ENCODE measurements at regions not wholly inside any gene's neighbourhood (a gene's known extent, or its start where the extent isn't known, plus 50 kb on each side); places are given as distances from the start of the nearest gene placed in this dataset.

GRCh38 chr5:88390096-88390441 lies 121.4 kb upstream of the TMEM161B start:
- Histone ChIP-seq H3K79me1 (ENCODE audit: low read depth, low read length) (no peaks in the 10 kb centered on the region), H2BK120ac (replicated peaks; ENCODE audit: low read depth, low read length) (peak overlapping the region; percentile 12), H3K9ac (replicated peaks in 1 of 4; ENCODE audit: extremely low read depth in 1 of 4, low read depth in 3 of 4, low read length in 3 of 4) (no peak overlapping the region), H4K5ac (ENCODE audit: insufficient read length, low read depth, low read length) (no peak overlapping the region), H4K91ac (replicated peaks; ENCODE audit: insufficient read length, low read length) (no peak overlapping the region), H4K8ac (ENCODE audit: extremely low read depth, insufficient read depth, low read length) (no peak overlapping the region), H2BK5ac (ENCODE audit: low read depth, low read length) (peak overlapping the region; percentile 55; the same call in 1 of the 2 replicates), H3K4ac (replicated peaks; ENCODE audit: insufficient read length, low read depth, low read length) (no peak overlapping the region), H3K23me2 (ENCODE audit: low read depth, low read length) (no peaks in the 10 kb centered on the region), H3K4me2 (ENCODE audit: insufficient read depth in 1 of 2, low read depth in 2 of 2, low read length in 2 of 2) (no peak overlapping the region; a peak in 1 of 4 replicates), H3K79me2 (ENCODE audit: control insufficient read depth in 1 of 2, insufficient read depth in 2 of 2, low read length in 2 of 2) (no peaks in the 10 kb centered on the region), H2AFZ (ENCODE audit: low read length) (no peak overlapping the region), H3K36me3 (ENCODE audit: control insufficient read depth in 2 of 4, insufficient read depth in 4 of 4, low read length in 3 of 4) (no peaks in the 10 kb centered on the region), H3K9me3 (ENCODE audit: insufficient read depth in 2 of 2, low read depth in 1 of 2, low read length in 1 of 2) (no peaks in the 10 kb centered on the region), H3K4me3 (ENCODE audit: extremely low read depth in 1 of 4, insufficient read depth in 2 of 4, low read depth in 3 of 4, low read length in 4 of 4) (no peak overlapping the region), H3K4me1 (replicated peaks in 1 of 4; ENCODE audit: control insufficient read depth in 3 of 4, insufficient read depth in 4 of 4, low read length in 3 of 4) (peaks cover 0 to 32% (median 28%) of the 10 kb centered on the region in 4 experiments; a peak in 5 of 7 replicates), H3K14ac (ENCODE audit: insufficient read length) (no peak overlapping the region), H2BK12ac (ENCODE audit: low read depth, low read length) (peak overlapping the region; percentile 35; the same call in 1 of the 2 replicates), H2AK5ac (ENCODE audit: low read depth, low read length) (no peak overlapping the region; the same call in 1 of the 2 replicates), H2BK20ac (ENCODE audit: low read length) (peak overlapping the region; percentile 34; the same call in 1 of the 2 replicates), H3K27me3 (replicated peaks in 1 of 4; ENCODE audit: control insufficient read depth in 3 of 4, extremely low read depth in 1 of 4, insufficient read depth in 3 of 4, low read length in 3 of 4) (no peaks in the 10 kb centered on the region), H2BK15ac (ENCODE audit: low read length) (no peak overlapping the region), H3K23ac (ENCODE audit: insufficient read length) (no peak overlapping the region), H3K56ac (replicated peaks; ENCODE audit: insufficient read length, low read depth, low read length) (no peak overlapping the region), H3K27ac (ENCODE audit: low read depth, low read length) (no peak overlapping the region), H3K18ac (ENCODE audit: extremely low read depth, low read length) (0 out of 2 replicates have a peak overlapping the region, but pooled peaks have one; percentile 33), H4K20me1 (replicated peaks in 1 of 2; ENCODE audit: control insufficient read depth in 1 of 2, insufficient read depth in 2 of 2, low read length in 2 of 2) (no peaks in the 10 kb centered on the region)
- DNase-seq (ENCODE audit: low read depth in 1 of 2, low spot score in 2 of 2) (no peak), FAIRE-seq (peak; percentile 36)
- WGBS, 2 experiments (ENCODE audit: extremely low coverage in 1 of 2, insufficient coverage in 1 of 2, insufficient read length in 1 of 2, insufficient replicate concordance in 2 of 2, low coverage in 1 of 2, low lambda C conversion rate in 2 of 2, missing lambda C conversion rate in 1 of 2): 80% methylated on average over 6 of the region's 6 CpGs; no CpG with 5 or more reads in 1 of the 2 experiments
- ChIA-PET POLR2A (ENCODE audit: partially characterized antibody) (no interaction called here), CTCF (ENCODE audit: partially characterized antibody) (interaction anchor here (1.4 kb wide), 1 partner anchor 10 kb away, joined by 3 read pairs; no protein-coding TSS in a partner anchor)
- TF ChIP-seq GABPA (IDR thresholded peaks at IDR 0.05; ENCODE audit: borderline replicate concordance, insufficient read depth, low read length) (no peak), POLR2AphosphoS5 (IDR thresholded peaks at IDR 0.05; ENCODE audit: low read depth, low read length) (no peak), SUZ12 (IDR thresholded peaks at IDR 0.05; ENCODE audit: low read length) (no peak), RAD21 (IDR thresholded peaks at IDR 0.05 in 1 of 2, conservative IDR thresholded peaks at IDR 0.05 in 1 of 2; ENCODE audit: low read depth in 2 of 2, low read length in 2 of 2) (no peak), SIX5 (IDR thresholded peaks at IDR 0.05; ENCODE audit: low read depth, low read length) (no peak), BACH1 (IDR thresholded peaks at IDR 0.05; ENCODE audit: low read length) (no peak), RXRA (IDR thresholded peaks at IDR 0.05; ENCODE audit: insufficient read depth, low read depth, low read length) (no peak), SIRT6 (IDR thresholded peaks at IDR 0.05; ENCODE audit: low read length) (no peak), CEBPB (IDR thresholded peaks at IDR 0.05; ENCODE audit: low read depth, low read length) (no peak), BRCA1 (IDR thresholded peaks at IDR 0.05; ENCODE audit: low read depth, low read length) (no peak), PHF8 (conservative IDR thresholded peaks at IDR 0.05; ENCODE audit: low read depth, low read length) (no peak), E2F6 (IDR thresholded peaks at IDR 0.05) (no peak)
